Adrenal gland (tissue), 5 donors: ENCODE measurements at regions not wholly inside any gene's neighbourhood (a gene's known extent, or its start where the extent isn't known, plus 50 kb on each side); places are given as distances from the start of the nearest gene placed in this dataset.

Experiments used
- CTCF ChIP-seq, 6 experiments: fragments of 450-650 bp in 4 of 6; fragments of 200-600 bp in 2 of 6; sonication (generic) in 1 of 6; IDR thresholded peaks; 1 replicate in 5 of 6; 2 replicates in 1 of 6; pipeline versions ENCODE4 v1.5.1 to v1.8.0; 2016 to 2021; ENCODE audit warnings: antibody characterized with exemption in 6 of 6, mild to moderate bottlenecking in 2 of 6, moderate library complexity in 1 of 6
- POLR2A ChIP-seq, 2 donors: fragments of 450-650 bp; IDR thresholded peaks; one replicate each; pipeline ENCODE4 v1.6.1; 2017; ENCODE audit warnings: antibody characterized with exemption in 2 of 2, mild to moderate bottlenecking in 2 of 2, moderate library complexity in 1 of 2
- donor health status: DM: no; HTN: no; CAD: no.

GRCh38 chrX:39614680-39614998 lies 483.1 kb downstream of the BCOR start:
- TF ChIP-seq CTCF (IDR thresholded peaks at IDR 0.05) (no peak), POLR2A (IDR thresholded peaks at IDR 0.05) (no peak)
